MM.1S (cell line): ENCODE measurements at regions not wholly inside any gene's neighbourhood (a gene's known extent, or its start where the extent isn't known, plus 50 kb on each side); places are given as distances from the start of the nearest gene placed in this dataset.

ENCODE experiments used
- DNase-seq: peaks from one replicate; pipeline ENCODE4 v3.0.0-alpha.2; 2015
- H2AFZ ChIP-seq: fragments of 300-600 bp; sonication (generic); 2 replicates; pipeline ENCODE4 v1.6.0; 2016; ENCODE audit warnings: antibody characterized with exemption, low read length
- H3F3A ChIP-seq: fragments of 300-600 bp; sonication (generic); 2 replicates; pipeline ENCODE4 v1.6.1; 2016; ENCODE audit warnings: mild to moderate bottlenecking, antibody characterized with exemption, low read length, moderate library complexity, mixed read lengths; ENCODE audit not compliant: insufficient read depth
- H3K27ac ChIP-seq: fragments of 300-600 bp; sonication (generic); 2 replicates; pipeline ENCODE4 v1.5.1; 2016; ENCODE audit warnings: mild to moderate bottlenecking, low read length
- H3K27me3 ChIP-seq: fragments of 300-600 bp; sonication (generic); replicated peaks from 2 replicates; pipeline ENCODE4 v1.6.0; 2016; ENCODE audit warnings: low read length; ENCODE audit not compliant: insufficient read depth
- H3K36me3 ChIP-seq: fragments of 300-600 bp; sonication (generic); replicated peaks from 2 replicates; pipeline ENCODE4 v1.6.1; 2016; ENCODE audit warnings: mild to moderate bottlenecking, low read length, mixed read lengths; ENCODE audit not compliant: insufficient read depth
- H3K4me1 ChIP-seq: fragments of 300-600 bp; sonication (generic); 2 replicates; pipeline ENCODE4 v1.6.1; 2016; ENCODE audit warnings: low read length, mixed read lengths
- H3K4me2 ChIP-seq: fragments of 300-600 bp; sonication (generic); 2 replicates; pipeline ENCODE4 v1.6.0; 2016; ENCODE audit warnings: low read depth, low read length
- H3K4me3 ChIP-seq: fragments of 300-600 bp; sonication (generic); 2 replicates; pipeline ENCODE4 v1.5.1; 2016; ENCODE audit warnings: low read length, mixed read lengths
- H3K79me2 ChIP-seq: fragments of 300-600 bp; sonication (generic); 2 replicates; pipeline ENCODE4 v1.6.1; 2016; ENCODE audit warnings: mixed run types, low read length, mixed read lengths
- H3K9ac ChIP-seq: fragments of 300-600 bp; sonication (generic); 2 replicates; pipeline ENCODE4 v1.6.1; 2016; ENCODE audit warnings: low read length, mixed read lengths
- H3K9me2 ChIP-seq: fragments of 300-600 bp; sonication (generic); replicated peaks from 2 replicates; pipeline ENCODE4 v1.6.1; 2016; ENCODE audit warnings: mild to moderate bottlenecking, low read length, mixed read lengths; ENCODE audit not compliant: insufficient read depth
- H3K9me3 ChIP-seq: fragments of 300-600 bp; sonication (generic); replicated peaks from 2 replicates; pipeline ENCODE4 v1.6.1; 2016; ENCODE audit warnings: mild to moderate bottlenecking, low read length, mixed read lengths; ENCODE audit not compliant: insufficient read depth
- H4K20me1 ChIP-seq: fragments of 300-600 bp; sonication (generic); 2 replicates; pipeline ENCODE4 v1.6.1; 2016; ENCODE audit warnings: mild to moderate bottlenecking, low read length, moderate library complexity, mixed read lengths; ENCODE audit not compliant: insufficient read depth
- EZH2 ChIP-seq: fragments of 300-600 bp; sonication (generic); optimal IDR thresholded peaks from 2 replicates; pipeline ENCODE3; 2017; ENCODE audit warnings: low read depth, mild to moderate bottlenecking, antibody characterized with exemption, low read length, mixed read lengths
- EZH2phosphoT487 ChIP-seq: fragments of 300-600 bp; sonication (generic); IDR thresholded peaks from 2 replicates; pipeline ENCODE4 v1.6.1; 2018; ENCODE audit warnings: antibody characterized with exemption, low read length
- TF ChIP-seq, protein P1 (sequence below): fragments of 300-600 bp; sonication (generic); IDR thresholded peaks from 2 replicates; pipeline ENCODE4 v1.5.1; 2016; ENCODE audit warnings: antibody characterized with exemption, low read length, mixed read lengths

DNA sequence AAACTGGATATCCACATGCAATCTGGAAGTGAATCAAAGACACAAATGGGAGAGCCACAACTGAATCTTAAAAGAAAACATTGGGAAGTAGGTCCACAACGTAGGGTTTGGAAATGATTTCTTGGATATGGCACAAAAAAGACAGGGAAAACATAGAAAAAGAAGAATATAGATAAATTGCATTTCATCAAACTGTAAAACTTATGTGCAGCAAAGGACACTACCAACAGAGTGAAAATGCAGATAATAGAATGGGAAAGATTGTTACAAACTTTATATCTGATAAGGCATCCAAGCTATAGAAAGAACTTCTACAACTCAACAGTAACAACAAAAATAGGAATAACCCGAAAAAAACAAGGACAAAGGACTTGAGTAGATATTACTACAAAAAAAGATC lies 89.6 kb downstream of the ZNF280B start:
- peaks cover 9% of the 10 kb centered on the region; the same call in 1 of the 2 replicates for H3K27me3 ChIP-seq
- DNase-seq, result no peak
- peaks cover 6% of the 10 kb centered on the region; the same call in 1 of the 2 replicates for H3K4me1 ChIP-seq

DNA sequence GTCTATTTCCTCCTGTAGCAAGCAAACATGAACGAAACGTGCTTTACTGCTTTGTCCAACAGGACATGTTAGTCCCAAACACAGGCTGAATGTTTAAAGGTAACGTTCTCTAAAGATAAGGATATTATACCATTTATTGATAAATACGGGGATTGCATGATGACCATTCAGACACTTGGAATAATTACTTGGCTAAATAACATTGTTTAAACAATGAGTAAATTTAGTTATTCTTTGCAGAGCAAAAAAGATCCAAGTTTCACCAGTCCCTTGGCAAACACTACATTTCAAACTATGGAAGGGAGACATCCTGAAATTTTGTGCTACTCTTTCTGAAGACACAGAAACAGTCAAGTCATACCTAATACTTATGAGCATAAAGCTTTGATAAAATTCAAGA lies 88.0 kb downstream of the ZNF280B start:
- Histone ChIP-seq H3K36me3 (no peaks in the 10 kb centered on the region), H3K4me2 (no peak overlapping the region), H4K20me1 (no peaks in the 10 kb centered on the region), H3K4me1 (peaks cover 6% of the 10 kb centered on the region; the same call in 1 of the 2 replicates), H3K79me2 (no peaks in the 10 kb centered on the region), H3K27me3 (peaks cover 9% of the 10 kb centered on the region; the same call in 1 of the 2 replicates), H3K9me3 (no peaks in the 10 kb centered on the region), H3K27ac (no peak overlapping the region), H3F3A (no peaks in the 10 kb centered on the region), H2AFZ (no peak overlapping the region), H3K9me2 (no peaks in the 10 kb centered on the region), H3K9ac (no peak overlapping the region), H3K4me3 (no peak overlapping the region)
- no peak for DNase-seq
- TF ChIP-seq, protein P1, sequence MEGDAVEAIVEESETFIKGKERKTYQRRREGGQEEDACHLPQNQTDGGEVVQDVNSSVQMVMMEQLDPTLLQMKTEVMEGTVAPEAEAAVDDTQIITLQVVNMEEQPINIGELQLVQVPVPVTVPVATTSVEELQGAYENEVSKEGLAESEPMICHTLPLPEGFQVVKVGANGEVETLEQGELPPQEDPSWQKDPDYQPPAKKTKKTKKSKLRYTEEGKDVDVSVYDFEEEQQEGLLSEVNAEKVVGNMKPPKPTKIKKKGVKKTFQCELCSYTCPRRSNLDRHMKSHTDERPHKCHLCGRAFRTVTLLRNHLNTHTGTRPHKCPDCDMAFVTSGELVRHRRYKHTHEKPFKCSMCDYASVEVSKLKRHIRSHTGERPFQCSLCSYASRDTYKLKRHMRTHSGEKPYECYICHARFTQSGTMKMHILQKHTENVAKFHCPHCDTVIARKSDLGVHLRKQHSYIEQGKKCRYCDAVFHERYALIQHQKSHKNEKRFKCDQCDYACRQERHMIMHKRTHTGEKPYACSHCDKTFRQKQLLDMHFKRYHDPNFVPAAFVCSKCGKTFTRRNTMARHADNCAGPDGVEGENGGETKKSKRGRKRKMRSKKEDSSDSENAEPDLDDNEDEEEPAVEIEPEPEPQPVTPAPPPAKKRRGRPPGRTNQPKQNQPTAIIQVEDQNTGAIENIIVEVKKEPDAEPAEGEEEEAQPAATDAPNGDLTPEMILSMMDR, result no peak

More for the DNA sequence above, 89.6 kb downstream of the ZNF280B start:
- Histone ChIP-seq H3K9ac (no peak overlapping the region), H3F3A (no peaks in the 10 kb centered on the region), H3K36me3 (no peaks in the 10 kb centered on the region), H3K9me3 (no peaks in the 10 kb centered on the region), H3K9me2 (no peaks in the 10 kb centered on the region), H2AFZ (no peak overlapping the region), H3K79me2 (no peaks in the 10 kb centered on the region), H3K4me3 (no peak overlapping the region), H3K4me2 (no peak overlapping the region), H4K20me1 (no peaks in the 10 kb centered on the region), H3K27ac (no peak overlapping the region)
- TF ChIP-seq EZH2phosphoT487 (no peak), EZH2 (no peak)
- TF ChIP-seq, protein P1, result no peak

DNA sequence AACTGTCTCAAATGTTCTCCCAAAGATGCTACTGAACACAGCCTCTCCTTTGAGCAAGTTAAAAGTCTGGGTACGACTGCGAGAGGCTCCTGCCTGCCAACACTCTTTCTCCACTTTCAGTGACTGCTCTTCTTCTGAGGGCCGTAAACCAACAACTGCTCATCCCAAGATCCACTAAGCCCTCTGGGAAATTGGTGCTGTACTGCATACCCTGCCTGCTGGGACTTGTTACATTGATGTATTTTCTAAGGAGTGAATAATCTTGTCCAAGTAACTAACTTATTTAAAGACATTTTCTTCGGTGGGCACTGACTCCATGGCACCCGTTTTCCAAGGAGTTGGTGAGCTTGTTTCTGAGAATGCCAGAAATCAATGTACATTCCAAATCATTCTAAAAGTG lies 87.2 kb downstream of the ZNF280B start:
- Histone ChIP-seq H3F3A (no peaks in the 10 kb centered on the region), H3K27me3 (peaks cover 9% of the 10 kb centered on the region; the same call in 1 of the 2 replicates)
- TF ChIP-seq EZH2 (no peak), EZH2phosphoT487 (no peak)
- TF ChIP-seq, protein P1, result no peak

More for the DNA sequence above, 87.2 kb downstream of the ZNF280B start:
- no peak overlapping the region for H3K9ac ChIP-seq
- no peaks in the 10 kb centered on the region for H3K9me2 ChIP-seq
- H3K4me1 ChIP-seq, result peaks cover 6% of the 10 kb centered on the region; the same call in 1 of the 2 replicates
- H3K27ac ChIP-seq, result no peak overlapping the region
- H3K4me2 ChIP-seq, result no peak overlapping the region
- H4K20me1 ChIP-seq, result no peaks in the 10 kb centered on the region
- no peaks in the 10 kb centered on the region for H3K79me2 ChIP-seq
- no peaks in the 10 kb centered on the region for H3K9me3 ChIP-seq
- no peak overlapping the region for H2AFZ ChIP-seq
- H3K36me3 ChIP-seq, result no peaks in the 10 kb centered on the region
- no peak for DNase-seq
- no peak overlapping the region for H3K4me3 ChIP-seq
